K562 (cell line): ENCODE measurements at regions not wholly inside any gene's neighbourhood (a gene's known extent, or its start where the extent isn't known, plus 50 kb on each side); places are given as distances from the start of the nearest gene placed in this dataset.

Source experiments
- CBX3 ChIP-seq, 2 experiments: IDR thresholded peaks; 1 replicate in 1 of 2; 2 replicates in 1 of 2; pipeline ENCODE4 v1.6.1; 2012; ENCODE audit warnings: inconsistent platforms in 2 of 2, low read length in 2 of 2, borderline replicate concordance in 1 of 2, control low read depth in 1 of 2
- DIDO1 ChIP-seq: fragments of 450-650 bp; IDR thresholded peaks from 2 replicates; pipeline ENCODE4 v1.6.1; 2016; ENCODE audit warnings: low read depth, missing biosample characterization, missing genetic modification characterization
- L3MBTL2 ChIP-seq: fragments of 450-650 bp; IDR thresholded peaks from 2 replicates; pipeline ENCODE4 v1.6.1; 2016; ENCODE audit warnings: mild to moderate bottlenecking, moderate library complexity
- MTF1 ChIP-seq: fragments of 250-450 bp; sonication (Bioruptor Pico); IDR thresholded peaks from 2 replicates; pipeline ENCODE4 v1.9.0; 2021; ENCODE audit warnings: moderate library complexity, mild to moderate bottlenecking, inconsistent platforms, borderline replicate concordance
- MXI1 ChIP-seq: IDR thresholded peaks from 2 replicates; pipeline ENCODE4 v1.6.1; 2011; ENCODE audit warnings: low read depth, mild to moderate bottlenecking, improper control_type of control experiment, low read length
- NFRKB ChIP-seq: fragments of 450-650 bp; IDR thresholded peaks from 2 replicates; pipeline ENCODE4 v1.6.1; 2016; ENCODE audit warnings: low read depth
- NRF1 ChIP-seq, 2 experiments: fragments of 450-650 bp; IDR thresholded peaks in 1 of 2; conservative IDR thresholded peaks in 1 of 2; 2 replicates each; pipeline ENCODE4 v1.6.1; 2014; ENCODE audit warnings: mild to moderate bottlenecking in 2 of 2
- SMAD3 ChIP-seq: fragments of 450-650 bp; formaldehyde crosslinking; conservative IDR thresholded peaks from 2 replicates; pipeline ENCODE4 v1.4.0; 2020; ENCODE audit warnings: mild to moderate bottlenecking
- ZNF239 ChIP-seq: fragments of 250-450 bp; sonication (Bioruptor Pico); IDR thresholded peaks from 2 replicates; pipeline ENCODE4 v1.4.0; 2020; ENCODE audit warnings: mild to moderate bottlenecking
- ZNF766 ChIP-seq: fragments of 200-800 bp; sonication (Bioruptor generic); conservative IDR thresholded peaks from 2 replicates; pipeline ENCODE4 v1.6.1; 2016; ENCODE audit warnings: missing genetic modification characterization, missing compliant biosample characterization
- TF ChIP-seq, protein P1 (sequence below): fragments of 450-650 bp; IDR thresholded peaks from 2 replicates; pipeline ENCODE4 v1.6.1; 2016; ENCODE audit warnings: mild to moderate bottlenecking, moderate library complexity
- TF ChIP-seq, protein P2 (sequence below): fragments of 250-450 bp; sonication (Bioruptor Pico); IDR thresholded peaks from 2 replicates; pipeline ENCODE4 v1.8.0; 2021; ENCODE audit warnings: borderline replicate concordance, mild to moderate bottlenecking, moderate library complexity; ENCODE audit not compliant: poor library complexity, severe bottlenecking
- TF ChIP-seq, protein P3 (sequence below): fragments of 450-650 bp; IDR thresholded peaks from 2 replicates; pipeline ENCODE4 v1.6.1; 2016; ENCODE audit warnings: antibody characterized with exemption
- TF ChIP-seq, protein P4 (sequence below): fragments of 450-650 bp; IDR thresholded peaks from 2 replicates; pipeline ENCODE4 v1.6.1; 2016; ENCODE audit warnings: low read depth, mild to moderate bottlenecking, moderate library complexity

DNA sequence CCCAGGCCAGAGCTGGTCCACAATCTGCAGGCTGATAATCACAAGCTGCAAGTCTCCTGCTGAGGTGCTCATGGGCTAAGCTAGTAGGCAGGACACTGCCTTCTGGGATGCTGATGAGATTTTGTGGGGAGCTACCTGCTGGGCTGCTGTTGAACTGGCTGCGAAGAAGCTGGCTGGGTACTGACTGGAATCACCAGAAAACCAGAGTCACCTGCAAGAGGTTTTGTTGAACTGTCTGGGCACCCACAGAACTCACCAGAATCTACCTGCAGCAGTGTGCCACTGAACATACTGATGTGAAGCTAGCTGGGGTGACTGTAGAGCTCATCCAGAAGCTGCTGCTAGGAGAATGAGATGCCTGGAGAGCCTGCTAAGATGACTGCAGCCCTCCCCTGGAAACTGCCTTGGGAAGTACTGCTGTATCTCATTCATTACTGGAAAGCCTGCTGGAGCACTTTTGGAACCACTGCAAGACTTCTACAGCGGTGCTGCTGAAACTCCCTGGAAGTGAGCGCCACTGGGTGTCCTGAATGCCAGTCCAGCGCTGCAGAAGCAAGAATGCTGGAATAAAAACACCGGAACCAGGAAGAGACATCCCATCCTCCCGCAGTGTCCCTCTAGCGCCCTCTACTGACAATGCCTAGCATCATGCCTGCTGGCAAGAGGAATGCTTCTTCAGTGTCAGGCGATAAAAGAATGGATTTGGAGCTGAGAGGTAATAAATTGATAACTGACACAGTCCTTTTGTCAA is 64.9 kb upstream of the ARHGAP18 start (continued):
- TF ChIP-seq, protein P1, sequence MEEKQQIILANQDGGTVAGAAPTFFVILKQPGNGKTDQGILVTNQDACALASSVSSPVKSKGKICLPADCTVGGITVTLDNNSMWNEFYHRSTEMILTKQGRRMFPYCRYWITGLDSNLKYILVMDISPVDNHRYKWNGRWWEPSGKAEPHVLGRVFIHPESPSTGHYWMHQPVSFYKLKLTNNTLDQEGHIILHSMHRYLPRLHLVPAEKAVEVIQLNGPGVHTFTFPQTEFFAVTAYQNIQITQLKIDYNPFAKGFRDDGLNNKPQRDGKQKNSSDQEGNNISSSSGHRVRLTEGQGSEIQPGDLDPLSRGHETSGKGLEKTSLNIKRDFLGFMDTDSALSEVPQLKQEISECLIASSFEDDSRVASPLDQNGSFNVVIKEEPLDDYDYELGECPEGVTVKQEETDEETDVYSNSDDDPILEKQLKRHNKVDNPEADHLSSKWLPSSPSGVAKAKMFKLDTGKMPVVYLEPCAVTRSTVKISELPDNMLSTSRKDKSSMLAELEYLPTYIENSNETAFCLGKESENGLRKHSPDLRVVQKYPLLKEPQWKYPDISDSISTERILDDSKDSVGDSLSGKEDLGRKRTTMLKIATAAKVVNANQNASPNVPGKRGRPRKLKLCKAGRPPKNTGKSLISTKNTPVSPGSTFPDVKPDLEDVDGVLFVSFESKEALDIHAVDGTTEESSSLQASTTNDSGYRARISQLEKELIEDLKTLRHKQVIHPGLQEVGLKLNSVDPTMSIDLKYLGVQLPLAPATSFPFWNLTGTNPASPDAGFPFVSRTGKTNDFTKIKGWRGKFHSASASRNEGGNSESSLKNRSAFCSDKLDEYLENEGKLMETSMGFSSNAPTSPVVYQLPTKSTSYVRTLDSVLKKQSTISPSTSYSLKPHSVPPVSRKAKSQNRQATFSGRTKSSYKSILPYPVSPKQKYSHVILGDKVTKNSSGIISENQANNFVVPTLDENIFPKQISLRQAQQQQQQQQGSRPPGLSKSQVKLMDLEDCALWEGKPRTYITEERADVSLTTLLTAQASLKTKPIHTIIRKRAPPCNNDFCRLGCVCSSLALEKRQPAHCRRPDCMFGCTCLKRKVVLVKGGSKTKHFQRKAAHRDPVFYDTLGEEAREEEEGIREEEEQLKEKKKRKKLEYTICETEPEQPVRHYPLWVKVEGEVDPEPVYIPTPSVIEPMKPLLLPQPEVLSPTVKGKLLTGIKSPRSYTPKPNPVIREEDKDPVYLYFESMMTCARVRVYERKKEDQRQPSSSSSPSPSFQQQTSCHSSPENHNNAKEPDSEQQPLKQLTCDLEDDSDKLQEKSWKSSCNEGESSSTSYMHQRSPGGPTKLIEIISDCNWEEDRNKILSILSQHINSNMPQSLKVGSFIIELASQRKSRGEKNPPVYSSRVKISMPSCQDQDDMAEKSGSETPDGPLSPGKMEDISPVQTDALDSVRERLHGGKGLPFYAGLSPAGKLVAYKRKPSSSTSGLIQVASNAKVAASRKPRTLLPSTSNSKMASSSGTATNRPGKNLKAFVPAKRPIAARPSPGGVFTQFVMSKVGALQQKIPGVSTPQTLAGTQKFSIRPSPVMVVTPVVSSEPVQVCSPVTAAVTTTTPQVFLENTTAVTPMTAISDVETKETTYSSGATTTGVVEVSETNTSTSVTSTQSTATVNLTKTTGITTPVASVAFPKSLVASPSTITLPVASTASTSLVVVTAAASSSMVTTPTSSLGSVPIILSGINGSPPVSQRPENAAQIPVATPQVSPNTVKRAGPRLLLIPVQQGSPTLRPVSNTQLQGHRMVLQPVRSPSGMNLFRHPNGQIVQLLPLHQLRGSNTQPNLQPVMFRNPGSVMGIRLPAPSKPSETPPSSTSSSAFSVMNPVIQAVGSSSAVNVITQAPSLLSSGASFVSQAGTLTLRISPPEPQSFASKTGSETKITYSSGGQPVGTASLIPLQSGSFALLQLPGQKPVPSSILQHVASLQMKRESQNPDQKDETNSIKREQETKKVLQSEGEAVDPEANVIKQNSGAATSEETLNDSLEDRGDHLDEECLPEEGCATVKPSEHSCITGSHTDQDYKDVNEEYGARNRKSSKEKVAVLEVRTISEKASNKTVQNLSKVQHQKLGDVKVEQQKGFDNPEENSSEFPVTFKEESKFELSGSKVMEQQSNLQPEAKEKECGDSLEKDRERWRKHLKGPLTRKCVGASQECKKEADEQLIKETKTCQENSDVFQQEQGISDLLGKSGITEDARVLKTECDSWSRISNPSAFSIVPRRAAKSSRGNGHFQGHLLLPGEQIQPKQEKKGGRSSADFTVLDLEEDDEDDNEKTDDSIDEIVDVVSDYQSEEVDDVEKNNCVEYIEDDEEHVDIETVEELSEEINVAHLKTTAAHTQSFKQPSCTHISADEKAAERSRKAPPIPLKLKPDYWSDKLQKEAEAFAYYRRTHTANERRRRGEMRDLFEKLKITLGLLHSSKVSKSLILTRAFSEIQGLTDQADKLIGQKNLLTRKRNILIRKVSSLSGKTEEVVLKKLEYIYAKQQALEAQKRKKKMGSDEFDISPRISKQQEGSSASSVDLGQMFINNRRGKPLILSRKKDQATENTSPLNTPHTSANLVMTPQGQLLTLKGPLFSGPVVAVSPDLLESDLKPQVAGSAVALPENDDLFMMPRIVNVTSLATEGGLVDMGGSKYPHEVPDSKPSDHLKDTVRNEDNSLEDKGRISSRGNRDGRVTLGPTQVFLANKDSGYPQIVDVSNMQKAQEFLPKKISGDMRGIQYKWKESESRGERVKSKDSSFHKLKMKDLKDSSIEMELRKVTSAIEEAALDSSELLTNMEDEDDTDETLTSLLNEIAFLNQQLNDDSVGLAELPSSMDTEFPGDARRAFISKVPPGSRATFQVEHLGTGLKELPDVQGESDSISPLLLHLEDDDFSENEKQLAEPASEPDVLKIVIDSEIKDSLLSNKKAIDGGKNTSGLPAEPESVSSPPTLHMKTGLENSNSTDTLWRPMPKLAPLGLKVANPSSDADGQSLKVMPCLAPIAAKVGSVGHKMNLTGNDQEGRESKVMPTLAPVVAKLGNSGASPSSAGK = no peak
- TF ChIP-seq NRF1 (conservative IDR thresholded peaks at IDR 0.05 in 1 of 2, IDR thresholded peaks at IDR 0.05 in 1 of 2) (no peak), NFRKB (no peak), L3MBTL2 (0 out of 2 replicates have a peak, but pooled peaks have one; percentile 24), ZNF239 (no peak), DIDO1 (tag) (no peak), MTF1 (CRISPR knock-in tag) (no peak), SMAD3 (no peak), CBX3 (IDR thresholded peaks at IDR 0.05; ENCODE audit: borderline replicate concordance in 1 of 2, low read length in 2 of 2) (peak in 1 of 2 experiments; percentile 86; a peak in 2 of 3 replicates), MXI1 (no peak), ZNF766 (CRISPR knock-in tag) (no peak)
- TF ChIP-seq, protein P2, sequence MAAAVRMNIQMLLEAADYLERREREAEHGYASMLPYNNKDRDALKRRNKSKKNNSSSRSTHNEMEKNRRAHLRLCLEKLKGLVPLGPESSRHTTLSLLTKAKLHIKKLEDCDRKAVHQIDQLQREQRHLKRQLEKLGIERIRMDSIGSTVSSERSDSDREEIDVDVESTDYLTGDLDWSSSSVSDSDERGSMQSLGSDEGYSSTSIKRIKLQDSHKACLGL (CRISPR knock-in tag) = no peak
- TF ChIP-seq, protein P3, sequence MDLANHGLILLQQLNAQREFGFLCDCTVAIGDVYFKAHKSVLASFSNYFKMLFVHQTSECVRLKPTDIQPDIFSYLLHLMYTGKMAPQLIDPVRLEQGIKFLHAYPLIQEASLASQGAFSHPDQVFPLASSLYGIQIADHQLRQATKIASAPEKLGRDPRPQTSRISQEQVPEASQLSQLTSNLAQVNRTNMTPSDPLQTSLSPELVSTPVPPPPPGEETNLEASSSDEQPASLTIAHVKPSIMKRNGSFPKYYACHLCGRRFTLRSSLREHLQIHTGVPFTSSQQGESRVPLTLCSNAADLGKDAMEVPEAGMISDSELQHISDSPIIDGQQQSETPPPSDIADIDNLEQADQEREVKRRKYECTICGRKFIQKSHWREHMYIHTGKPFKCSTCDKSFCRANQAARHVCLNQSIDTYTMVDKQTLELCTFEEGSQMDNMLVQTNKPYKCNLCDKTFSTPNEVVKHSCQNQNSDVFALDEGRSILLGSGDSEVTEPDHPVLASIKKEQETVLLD = no peak
- TF ChIP-seq, protein P4, sequence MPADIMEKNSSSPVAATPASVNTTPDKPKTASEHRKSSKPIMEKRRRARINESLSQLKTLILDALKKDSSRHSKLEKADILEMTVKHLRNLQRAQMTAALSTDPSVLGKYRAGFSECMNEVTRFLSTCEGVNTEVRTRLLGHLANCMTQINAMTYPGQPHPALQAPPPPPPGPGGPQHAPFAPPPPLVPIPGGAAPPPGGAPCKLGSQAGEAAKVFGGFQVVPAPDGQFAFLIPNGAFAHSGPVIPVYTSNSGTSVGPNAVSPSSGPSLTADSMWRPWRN = no peak
